NCI-H1694 (cell line): ENCODE measurements at regions not wholly inside any gene's neighbourhood (a gene's known extent, or its start where the extent isn't known, plus 50 kb on each side); places are given as distances from the start of the nearest gene placed in this dataset.

ENCODE experiments used
- DNase-seq: peaks from one replicate; lab custom pipeline; 2025; lab: John Stamatoyannopoulos, UW

DNA sequence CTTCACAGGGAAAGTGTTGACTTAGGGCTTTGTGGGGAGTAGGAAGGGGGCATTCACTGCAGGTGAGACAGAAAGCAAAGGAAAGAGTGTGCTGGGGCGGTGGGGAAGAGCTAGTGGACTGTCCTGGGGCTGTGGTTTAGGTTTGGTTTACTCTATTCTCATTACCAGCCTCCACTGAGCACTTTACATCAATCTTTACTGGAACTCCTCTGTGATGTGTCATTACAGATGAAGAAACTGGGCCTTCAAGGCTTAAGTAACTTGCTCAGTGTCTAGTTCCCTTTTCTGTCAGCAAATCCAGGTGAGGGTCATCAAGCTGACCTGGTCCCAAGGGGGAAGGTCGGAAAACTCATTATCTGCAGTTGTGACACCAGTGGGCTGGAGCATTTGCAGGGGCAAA is 120.2 kb upstream of the PFN2 start:
- no peak for DNase-seq

DNA sequence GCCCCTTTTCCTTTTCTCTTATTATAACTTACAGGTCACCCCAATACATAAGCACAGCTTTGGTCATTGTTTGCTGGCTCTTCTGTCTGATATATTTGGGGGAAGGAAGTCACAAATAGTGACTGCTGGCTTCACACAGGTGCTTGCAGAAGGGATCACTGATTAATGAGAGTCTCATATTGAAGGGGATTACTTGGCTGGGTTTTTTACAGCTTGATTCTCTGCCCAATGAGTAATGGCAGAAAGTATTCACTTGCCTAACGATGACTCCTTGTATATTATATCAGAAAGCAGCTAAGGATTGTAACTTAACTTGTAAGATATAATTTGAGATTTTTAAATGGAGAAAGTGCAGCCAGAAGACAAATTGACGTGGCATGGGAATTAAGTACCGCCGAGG is 119.3 kb upstream of the PFN2 start:
- DNase-seq, result no peak

DNA sequence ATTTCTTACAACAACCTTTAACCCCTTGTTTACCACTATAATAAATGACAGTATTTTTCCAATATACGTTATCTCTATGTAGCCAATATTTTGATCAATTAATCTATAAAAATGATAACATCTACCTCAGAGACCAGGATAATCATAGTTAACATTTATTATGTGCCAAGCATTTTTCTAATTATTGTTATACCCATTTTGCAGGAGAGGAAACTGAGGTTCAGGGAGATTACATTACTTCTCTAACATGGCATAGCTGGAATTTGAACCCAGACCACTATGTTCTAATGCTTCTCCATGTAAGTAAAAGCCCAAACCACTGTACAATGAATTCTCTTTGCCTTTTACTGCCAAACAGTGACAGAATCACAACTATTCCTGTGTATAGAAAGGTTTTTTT is 113.4 kb upstream of the PFN2 start:
- no peak for DNase-seq

DNA sequence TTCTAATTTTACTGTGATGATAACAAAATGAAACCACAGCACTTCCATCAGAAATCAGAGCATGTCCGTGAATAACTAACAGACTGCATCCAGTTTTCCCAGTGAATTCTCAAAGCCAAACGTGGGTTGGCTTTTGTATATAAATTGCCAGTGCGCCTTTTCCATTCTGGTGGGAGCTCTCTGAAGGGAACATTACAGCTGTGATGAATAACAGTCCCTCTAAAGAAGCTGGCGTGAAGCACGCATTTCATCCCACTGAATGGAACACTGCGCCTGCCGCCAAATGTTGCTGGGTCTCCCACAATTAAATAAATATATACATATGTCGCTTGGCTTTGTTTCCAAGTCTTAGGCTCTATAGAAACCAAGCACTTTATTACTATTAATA is 113.0 kb upstream of the PFN2 start:
- DNase-seq, result peak; percentile 94

DNA sequence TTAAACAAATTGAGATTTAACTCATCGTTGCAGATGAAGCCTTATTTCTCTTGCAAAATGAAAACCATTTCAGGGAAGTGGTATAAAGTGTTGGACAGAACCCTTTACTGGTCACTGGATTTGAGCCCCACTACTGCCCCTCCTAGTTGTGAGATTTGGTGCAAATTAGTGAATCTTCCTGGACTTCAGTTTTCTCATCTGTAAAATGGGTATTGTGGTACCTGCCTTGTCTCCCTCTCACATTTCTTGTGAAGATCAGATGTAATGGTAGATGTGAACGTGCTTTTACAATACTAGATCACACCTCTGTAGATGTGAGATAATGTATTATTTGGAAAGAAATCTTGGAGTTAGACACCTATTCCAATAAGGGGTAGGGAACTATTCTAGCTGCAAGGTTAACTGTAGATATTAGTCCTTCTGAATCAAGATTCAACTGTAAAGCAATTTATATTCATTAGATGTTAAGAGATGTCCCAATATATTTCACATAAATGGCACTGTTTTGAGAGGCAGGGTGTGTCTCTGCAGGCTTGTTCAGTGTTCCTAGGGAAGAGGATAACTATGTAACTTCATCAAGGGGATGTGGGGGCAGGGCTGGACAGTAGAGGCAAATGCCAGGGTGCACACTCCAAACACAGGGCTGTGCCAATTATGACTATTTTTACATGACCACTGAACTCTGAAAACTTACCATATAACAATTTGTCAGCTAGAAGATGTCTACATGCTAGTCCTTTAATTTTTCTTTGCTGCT is 112.4 kb upstream of the PFN2 start:
- no peak for DNase-seq

DNA sequence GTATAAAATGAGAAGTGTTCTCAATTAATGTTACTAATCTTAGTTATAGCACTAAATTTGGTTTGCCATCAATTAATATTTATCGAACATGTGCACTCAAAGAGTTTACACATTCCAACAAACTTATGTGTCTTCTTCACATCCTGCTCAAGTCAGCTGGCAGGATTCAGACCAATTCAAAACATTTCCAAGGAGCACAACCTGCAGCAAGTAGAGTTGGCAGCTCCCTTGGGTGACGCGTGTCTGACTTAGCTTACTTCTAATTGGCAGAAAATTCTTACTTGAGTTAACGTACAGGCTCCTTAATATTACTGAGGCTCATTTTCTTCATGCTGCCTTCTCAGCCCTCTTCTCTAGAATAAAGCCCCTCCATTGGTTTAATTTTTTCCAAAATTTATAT is 110.4 kb upstream of the PFN2 start:
- no peak for DNase-seq

DNA sequence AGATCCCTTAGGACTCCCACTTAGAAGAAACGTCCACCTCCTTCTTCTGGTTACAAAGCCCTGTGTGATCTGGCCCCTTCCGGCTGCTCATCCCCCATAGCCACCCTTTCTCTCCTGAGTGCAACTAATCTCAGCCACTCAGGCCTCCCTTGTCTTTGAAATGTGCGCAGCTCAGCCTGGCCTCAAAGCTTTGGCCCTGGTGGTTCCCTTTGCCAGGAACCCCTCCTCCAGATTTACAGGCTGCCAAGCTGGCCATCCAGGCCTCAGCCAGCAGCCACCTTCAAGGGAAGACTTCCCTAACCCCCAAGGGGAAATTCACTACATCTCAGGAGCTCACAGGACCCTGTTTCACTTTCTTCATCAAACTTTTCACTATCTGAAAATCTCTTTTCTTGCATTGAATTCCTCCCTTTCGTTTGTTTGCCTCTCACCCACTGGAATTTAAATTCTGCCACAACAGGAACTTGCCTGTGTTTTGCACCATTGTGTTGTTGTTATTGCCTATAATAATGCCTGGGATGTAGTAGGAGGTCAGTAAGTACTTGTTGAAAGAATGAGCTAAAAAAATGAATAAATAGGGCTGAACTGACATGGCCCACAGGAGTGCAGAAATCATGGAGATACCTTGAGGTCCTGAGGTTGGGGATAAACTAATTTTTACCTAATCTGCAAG is 109.5 kb upstream of the PFN2 start:
- DNase-seq, result no peak

DNA sequence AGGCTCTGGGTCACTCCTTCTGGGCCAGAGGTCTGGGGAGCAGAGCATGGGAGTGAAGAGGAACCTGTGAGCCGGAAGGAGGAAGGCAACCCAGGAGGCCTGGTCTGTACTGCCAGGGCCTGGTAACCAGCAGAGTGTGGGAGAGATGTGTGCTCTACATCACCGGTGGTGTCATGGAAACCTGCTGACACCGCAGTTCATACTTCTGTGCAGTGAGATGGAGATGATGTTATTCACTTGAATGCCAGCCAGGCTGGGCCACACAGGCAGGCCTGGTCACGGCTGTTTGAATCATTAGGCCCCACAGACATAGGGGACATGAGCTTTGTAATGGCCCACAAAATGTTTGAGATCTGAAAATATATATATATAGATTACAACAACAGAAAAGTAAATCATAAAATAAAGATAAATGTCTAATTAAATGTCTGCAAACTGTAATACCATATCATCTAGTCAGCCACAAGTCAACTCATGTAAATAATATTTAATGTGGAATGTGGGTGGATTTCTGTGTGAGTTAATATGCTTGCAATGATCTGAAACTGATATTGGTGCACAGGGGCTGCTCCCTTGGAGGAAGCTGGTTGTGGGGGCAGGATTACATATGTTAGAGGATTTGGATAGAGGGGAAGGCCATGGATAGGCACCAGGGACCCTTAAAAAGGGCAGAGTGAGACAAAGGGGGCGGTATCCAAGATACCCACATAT is 108.5 kb upstream of the PFN2 start:
- DNase-seq, result peak; percentile 80

DNA sequence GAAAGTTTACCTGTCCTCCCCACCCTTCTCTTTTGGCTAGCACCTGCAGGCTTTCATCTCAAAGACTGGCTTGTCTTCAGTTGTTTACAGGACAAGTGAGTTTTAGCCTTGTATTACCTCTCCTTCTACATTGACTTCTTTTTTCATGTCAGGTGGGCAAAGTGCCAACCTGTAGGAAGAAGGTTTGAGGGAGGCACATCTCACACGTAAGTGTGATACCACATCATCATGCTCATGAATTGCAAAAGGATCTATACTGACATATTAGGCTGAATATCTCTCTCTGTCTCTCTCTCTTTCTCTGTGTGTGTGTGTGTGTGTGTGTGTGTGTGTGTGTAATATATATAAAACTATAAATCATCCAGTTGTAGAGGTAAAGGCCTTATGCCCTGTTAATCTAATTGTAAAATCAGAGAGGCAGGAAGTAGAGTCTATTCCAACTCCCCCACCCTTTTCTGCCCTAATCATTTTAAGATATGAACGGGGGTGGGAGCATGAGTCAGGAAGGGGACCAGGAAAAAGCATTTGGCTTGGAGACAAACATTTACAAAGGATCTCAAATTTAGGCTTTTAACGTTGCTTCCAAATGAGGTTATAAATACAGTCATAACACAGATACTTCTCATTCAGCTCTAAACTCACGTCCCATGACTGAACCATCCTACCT is 107.0 kb upstream of the PFN2 start:
- no peak for DNase-seq

DNA sequence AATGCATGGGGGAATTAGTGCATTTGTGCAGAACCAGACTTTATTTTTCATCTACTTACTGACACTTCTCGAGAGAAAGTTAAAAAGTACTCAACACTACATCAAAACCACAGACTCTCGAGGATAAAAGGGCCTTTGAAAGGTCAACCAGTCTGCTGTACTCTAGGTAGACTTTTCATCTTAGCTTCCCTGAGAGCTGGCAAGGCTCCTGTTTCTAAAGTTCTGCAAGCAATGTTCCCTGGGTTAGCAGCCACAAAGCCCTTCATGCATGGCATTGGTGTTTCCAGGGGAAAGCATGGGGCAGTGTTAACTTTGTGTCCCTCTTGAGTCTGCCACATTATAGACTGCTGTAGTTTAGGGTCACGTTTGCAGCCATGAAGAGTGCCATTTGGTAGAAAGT is 106.4 kb upstream of the PFN2 start:
- DNase-seq, result no peak

DNA sequence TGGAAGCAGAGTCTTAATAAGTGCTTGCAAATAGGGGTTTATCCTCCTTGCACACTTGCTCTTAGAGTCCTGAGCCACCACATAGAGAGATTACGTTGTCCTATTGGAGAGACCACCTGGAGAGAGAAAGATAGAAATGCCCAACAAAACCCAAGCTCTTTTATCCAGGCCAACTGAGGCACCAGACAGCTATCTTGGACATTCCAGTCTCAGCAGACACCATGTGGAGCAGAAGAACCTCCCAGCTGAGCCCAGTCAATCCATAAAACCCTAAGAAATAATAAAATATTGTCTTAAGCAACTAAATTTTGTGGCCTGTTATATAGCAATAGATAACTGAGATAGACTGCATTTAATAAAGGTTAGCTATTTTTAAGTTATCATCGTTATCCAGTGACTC is 105.7 kb upstream of the PFN2 start:
- DNase-seq, result no peak

DNA sequence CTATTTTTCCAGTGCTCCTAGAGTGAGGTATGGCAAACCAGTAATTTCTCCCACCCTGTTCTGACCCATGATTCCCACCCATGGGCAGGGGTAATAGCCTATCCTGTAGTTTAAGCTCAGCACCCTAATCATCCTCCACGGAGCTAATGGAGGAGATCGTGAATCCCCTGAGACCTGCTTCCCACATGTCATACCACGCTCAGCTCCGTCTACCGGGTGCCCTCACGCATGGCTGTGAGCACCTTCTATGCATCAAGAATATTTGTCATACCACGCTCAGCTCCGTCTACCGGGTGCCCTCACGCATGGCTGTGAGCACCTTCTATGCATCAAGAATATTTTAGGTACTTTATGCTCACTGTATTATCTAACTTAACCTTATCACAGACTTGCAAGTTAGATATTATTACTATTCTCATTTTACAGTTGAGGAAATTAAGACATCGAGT is 104.7 kb upstream of the PFN2 start:
- DNase-seq, result no peak

DNA sequence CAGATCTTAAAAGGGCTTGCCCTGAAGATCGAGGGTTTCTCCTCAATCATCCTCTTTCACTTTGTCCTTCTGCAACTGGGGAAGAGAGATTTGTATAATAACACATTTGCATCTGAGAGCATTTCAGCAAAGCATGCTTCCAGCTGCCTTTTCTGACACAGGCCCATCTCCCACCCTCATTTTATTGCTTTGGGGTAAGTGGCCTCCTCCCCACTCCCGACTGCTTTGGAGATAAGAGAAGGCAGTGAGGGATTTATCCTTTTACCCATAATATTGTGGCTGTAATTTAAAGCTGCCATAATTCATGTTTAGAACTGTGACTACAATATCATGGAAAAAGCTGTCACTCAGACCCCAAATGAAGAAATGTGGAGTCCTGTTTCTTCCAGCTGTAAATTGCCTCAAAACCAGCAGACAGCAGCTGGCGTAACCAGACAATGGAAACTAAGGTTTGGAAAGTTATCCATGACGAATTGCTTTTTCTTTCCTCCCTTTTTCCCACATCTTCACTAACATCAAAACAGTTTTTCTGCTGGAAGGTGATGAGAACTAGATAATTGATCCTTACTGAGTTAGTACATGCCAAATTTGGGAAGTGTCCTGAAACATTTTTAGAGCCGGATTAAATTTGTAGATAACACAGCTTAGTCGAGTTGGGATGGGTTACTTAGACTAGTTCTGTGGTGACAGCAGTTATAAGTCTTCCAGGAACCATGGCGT is 104.2 kb upstream of the PFN2 start:
- no peak for DNase-seq

DNA sequence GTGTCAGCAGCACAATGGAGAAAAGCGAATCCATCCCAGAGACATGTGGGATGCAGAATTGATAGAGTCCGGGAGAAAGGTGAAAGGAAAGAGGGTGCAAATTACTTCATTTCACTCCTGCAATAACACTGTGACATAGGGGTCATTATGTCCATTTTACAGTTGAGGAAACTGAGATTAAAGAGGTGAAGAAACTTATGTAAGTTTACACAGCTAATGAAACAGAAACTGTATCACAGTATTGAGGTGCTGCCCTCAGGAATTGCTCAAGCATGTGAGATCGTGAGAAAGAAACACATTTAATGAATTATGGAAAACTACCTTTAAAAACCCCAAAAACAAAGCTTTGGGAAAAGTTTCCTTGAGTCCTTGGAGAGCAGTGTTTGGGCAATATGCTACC is 103.6 kb upstream of the PFN2 start:
- no peak for DNase-seq

DNA sequence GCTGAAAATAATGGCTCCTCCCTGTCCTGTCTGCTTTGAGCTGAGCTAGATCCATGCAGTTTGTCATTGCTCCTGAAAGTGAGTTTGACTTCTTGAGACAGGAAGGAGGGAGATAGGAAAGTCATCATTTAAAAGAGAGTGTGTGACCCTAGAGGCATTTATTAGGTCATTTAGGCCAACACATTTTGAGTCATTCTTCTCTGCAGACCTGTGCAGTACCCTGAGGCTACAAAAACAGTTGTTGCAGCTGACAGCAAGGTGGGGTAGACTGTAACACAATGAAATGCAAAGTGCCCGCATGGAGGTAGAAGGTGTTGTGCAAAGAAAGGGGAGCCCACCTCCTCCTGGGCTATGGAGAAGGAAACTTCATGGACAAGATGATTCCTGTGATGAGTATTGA is 102.8 kb upstream of the PFN2 start:
- DNase-seq, result no peak

DNA sequence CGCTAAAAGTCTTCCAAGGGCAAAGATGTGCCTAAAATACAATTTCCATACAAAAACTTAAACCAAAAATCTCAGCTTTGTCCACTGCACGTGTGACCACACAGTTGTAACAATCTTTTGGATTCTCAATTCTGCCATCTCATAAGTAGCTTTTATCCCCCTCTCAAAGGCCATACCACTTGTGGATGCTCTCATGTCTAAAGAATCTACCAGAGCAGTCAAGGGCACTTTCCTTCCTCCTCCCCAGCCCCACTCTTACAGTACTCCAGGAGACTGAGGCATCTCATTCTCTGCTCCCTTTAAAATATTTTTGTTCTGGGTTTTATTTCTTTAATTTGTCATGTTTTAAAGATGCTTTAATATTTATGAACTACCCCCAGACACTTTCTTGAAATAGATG is 102.3 kb upstream of the PFN2 start:
- no peak for DNase-seq

DNA sequence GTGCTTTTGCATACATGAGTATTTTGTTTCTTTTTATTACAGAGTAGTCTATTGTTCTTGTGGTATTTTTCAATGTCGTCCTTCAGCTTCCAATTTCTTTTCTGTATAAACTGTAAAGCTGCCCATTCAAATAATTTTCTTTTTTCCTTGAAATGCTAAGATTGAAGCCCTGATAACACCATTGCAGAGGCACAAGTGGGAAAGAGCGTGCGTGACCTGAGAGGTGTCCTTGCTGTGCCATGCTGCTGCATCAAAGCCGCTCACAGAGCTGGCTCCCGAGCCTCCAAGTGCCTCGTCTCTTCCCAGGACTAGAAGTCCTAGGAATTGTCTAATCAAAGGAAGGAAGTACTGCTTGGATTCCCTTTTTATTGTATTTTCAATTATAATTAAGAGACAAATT is 101.9 kb upstream of the PFN2 start:
- DNase-seq, result no peak

DNA sequence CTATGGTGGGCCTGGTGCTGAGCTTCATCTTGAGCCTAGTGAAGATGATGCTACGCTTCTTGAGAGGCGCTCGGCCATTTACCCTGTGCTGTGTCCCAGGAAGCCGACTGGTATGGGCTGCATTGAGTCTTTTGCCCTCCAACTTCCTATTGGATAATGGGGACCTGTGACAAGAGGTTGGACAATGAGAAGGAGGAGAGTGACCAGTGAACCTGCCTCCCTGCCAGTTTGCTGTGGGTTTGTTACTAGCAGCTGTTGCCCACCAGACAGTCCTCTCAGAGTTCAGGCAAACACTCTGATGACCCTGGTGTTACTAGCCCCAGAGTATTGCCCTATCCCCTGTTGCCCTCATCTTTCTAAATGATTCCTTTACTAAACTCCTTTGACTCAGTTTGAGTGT is 99.6 kb upstream of the PFN2 start:
- no peak for DNase-seq

DNA sequence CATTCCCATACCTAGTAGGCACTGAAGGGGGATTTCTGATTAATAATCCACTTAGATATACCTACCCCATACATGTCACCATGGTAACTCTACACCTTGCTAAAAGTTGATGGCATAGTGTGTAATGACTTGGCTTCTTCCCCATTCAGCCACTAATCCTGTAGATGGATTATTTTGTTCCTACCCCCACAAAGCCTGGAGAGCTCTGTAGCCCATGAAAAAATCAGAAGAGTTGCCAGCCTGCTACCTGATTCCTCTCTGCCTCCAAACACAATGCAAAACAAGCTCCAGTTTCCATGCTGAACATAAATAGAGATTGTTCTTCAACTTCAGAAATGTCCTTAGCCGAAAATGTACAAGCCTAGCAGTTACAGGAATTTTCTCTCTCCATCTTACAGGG is 98.9 kb upstream of the PFN2 start:
- no peak for DNase-seq

DNA sequence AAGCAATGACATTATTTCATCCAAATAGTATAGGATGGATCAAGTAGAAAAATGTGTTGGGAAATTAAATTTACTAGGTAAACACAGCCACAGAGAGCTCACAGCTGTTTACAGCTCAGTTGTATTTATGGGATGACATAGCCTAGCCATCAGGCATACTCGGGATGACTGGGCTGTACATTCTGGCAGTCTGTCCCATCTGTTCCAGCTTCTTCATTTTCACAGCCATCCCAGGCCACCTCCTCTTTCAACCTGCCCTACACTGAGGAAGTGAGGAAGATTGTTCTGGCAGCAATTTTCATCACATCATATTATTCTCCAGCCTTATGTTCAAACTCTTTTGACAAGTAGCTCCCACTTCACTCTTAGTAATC is 98.4 kb upstream of the PFN2 start:
- peak; percentile 86 for DNase-seq

DNA sequence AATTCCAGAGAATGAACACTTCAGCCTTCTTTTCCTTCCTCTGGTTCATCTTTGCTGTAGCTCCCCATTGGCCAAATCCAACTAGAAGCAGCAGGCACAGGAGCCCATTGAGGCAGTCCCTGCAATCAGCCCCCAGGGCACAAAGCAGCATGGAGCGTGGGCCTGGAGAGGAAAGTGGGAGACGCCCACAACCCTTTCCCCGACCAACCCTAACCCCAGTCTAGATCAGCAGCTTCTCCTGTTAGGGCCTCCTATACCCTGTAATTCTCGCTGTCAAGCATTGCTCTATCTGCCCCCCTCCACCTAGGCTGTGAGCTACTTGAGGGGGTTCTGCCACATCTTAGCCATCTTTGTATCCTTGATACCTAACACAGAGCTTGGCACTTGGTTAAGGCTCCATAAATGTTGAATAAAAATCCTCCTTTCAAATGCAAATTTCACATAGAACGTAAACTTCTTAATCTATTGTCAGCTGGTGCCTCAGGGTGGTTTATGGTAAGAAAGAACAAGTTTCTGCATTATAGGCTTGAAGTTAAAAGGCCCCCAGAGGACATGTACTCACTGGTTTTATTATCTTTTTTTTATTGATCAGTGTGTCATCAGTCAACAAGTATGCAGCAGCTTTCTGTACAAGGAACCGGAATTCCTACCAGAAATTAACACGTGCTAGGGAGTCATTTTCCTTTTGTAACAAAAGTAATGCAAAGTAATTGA is 97.9 kb upstream of the PFN2 start:
- no peak for DNase-seq

DNA sequence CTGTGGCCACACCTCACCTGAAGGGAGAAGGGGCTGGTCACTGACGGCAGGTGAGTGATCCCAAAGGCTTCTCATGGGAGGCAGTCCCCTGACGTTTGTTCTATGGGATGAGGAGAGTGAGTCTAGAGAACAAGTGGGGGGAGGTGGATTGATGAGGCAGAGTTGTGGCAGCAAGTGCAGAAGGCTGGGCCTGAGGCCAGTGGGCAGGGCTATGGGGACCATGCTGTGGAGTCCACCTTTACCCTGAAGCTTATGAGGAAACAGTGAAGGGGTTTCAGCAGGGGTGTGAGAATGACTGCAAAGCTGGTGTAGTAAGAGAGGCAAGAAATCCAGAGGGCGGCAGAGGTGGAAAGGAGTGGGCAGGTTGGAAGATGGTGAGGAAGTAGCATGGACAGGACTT is 96.9 kb upstream of the PFN2 start:
- DNase-seq, result no peak
